ENCODE measurements at regions not wholly inside any gene's neighbourhood (a gene's known extent, or its start where the extent isn't known, plus 50 kb on each side); places are given as distances from the start of the nearest gene placed in this dataset.

GRCh38 chr3:170751899-170752293 is 118.1 kb downstream of the RPL22L1 start:
- no peak for DNase-seq

- no peak for DNase-seq
Measured at GRCh38 chr3:170751083-170751898, 118.7 kb downstream of the RPL22L1 start.

- no peak for DNase-seq
Measured at GRCh38 chr3:170750478-170750830, 119.5 kb downstream of the RPL22L1 start.

GRCh38 chr3:170749765-170750477 is 120.1 kb downstream of the RPL22L1 start:
- DNase-seq: no peak

- DNase-seq: no peak
Measured at GRCh38 chr3:170749185-170749584, 120.8 kb downstream of the RPL22L1 start.

GRCh38 chr3:170746175-170746942 is 123.6 kb downstream of the RPL22L1 start:
- no peak for DNase-seq

GRCh38 chr3:170745211-170745718 is 124.7 kb downstream of the RPL22L1 start:
- DNase-seq: no peak

GRCh38 chr3:170741756-170742529 is 128.1 kb downstream of the RPL22L1 start:
- no peak for DNase-seq

- no peak for DNase-seq
Measured at GRCh38 chr3:170740726-170741591, 129.0 kb downstream of the RPL22L1 start.

GRCh38 chr3:170740285-170740684 is 129.7 kb downstream of the RPL22L1 start:
- DNase-seq: no peak

- no peak for DNase-seq
Measured at GRCh38 chr3:170739410-170739809, 130.6 kb downstream of the RPL22L1 start.

- DNase-seq: no peak
Measured at GRCh38 chr3:170738766-170739165, 131.2 kb downstream of the RPL22L1 start.

- no peak for DNase-seq
Measured at GRCh38 chr3:170737498-170738162, 132.4 kb downstream of the RPL22L1 start.

GRCh38 chr3:170735821-170736220 is 134.2 kb downstream of the RPL22L1 start:
- no peak for DNase-seq

GRCh38 chr3:170734735-170735065 is 135.3 kb downstream of the RPL22L1 start:
- no peak for DNase-seq

- DNase-seq: no peak
Measured at GRCh38 chr3:170734043-170734734, 135.8 kb downstream of the RPL22L1 start.

- no peak for DNase-seq
Measured at GRCh38 chr3:170732660-170733245, 137.2 kb downstream of the RPL22L1 start.

- no peak for DNase-seq
Measured at GRCh38 chr3:170731281-170731680, 138.7 kb downstream of the RPL22L1 start.

GRCh38 chr3:170730071-170730812 is 139.8 kb downstream of the RPL22L1 start:
- DNase-seq: no peak

All from activated CD4-positive, alpha-beta T cell treated with anti-CD3 and anti-CD28 coated beads for 4 hours (primary cell).